ENCODE measurements at regions not wholly inside any gene's neighbourhood (a gene's known extent, or its start where the extent isn't known, plus 50 kb on each side); places are given as distances from the start of the nearest gene placed in this dataset.

- Histone ChIP-seq H3K4me2 (ENCODE audit: insufficient read depth, insufficient read length, low read length) (no peak overlapping the region), H3K27me3 (ENCODE audit: insufficient read depth, low read length) (no peaks in the 10 kb centered on the region), H2BK12ac (ENCODE audit: insufficient read length, low read depth, low read length) (no peak overlapping the region), H3K23ac (ENCODE audit: insufficient read length, low read depth, low read length) (no peak overlapping the region), H3K4me1 (ENCODE audit: insufficient read depth, low read length) (no peaks in the 10 kb centered on the region), H3K14ac (ENCODE audit: insufficient read depth, low read length) (no peak overlapping the region), H4K91ac (ENCODE audit: insufficient read length, low read depth, low read length) (no peak overlapping the region), H3K79me2 (ENCODE audit: insufficient read depth, low read length) (no peaks in the 10 kb centered on the region), H2AFZ (ENCODE audit: low read length) (no peak overlapping the region), H2BK20ac (ENCODE audit: low read depth, low read length, poor library complexity, severe bottlenecking) (no peak overlapping the region), H3K27ac (ENCODE audit: insufficient read length, low read depth, low read length) (no peak overlapping the region), H2BK5ac (ENCODE audit: insufficient read length, low read length) (no peak overlapping the region), H3K18ac (ENCODE audit: insufficient read length, low read depth, low read length) (no peak overlapping the region), H3K79me1 (ENCODE audit: insufficient read depth, low read depth, low read length, poor library complexity, severe bottlenecking) (no peaks in the 10 kb centered on the region), H3T11ph (ENCODE audit: low read length) (no peak overlapping the region), H2AK5ac (ENCODE audit: insufficient read length, low read length) (no peak overlapping the region), H3K4ac (ENCODE audit: low read depth, low read length) (no peak overlapping the region), H4K8ac (replicated peaks; ENCODE audit: insufficient read length, low read depth, low read length) (no peak overlapping the region), H2BK15ac (ENCODE audit: low read depth, low read length) (no peak overlapping the region), H3K9ac (ENCODE audit: extremely low read depth, insufficient read length, low read length) (no peak overlapping the region), H2BK120ac (ENCODE audit: low read depth, low read length, poor library complexity, severe bottlenecking) (no peak overlapping the region), H4K20me1 (ENCODE audit: control insufficient read depth, insufficient read depth, insufficient read length) (no peaks in the 10 kb centered on the region), H4K5ac (ENCODE audit: insufficient read length, low read depth, low read length) (no peak overlapping the region), H3K56ac (ENCODE audit: insufficient read length, low read depth, low read length) (no peak overlapping the region), H3K23me2 (ENCODE audit: insufficient read length, low read depth, low read length, poor library complexity, severe bottlenecking) (no peaks in the 10 kb centered on the region), H3K9me3 (ENCODE audit: control insufficient read depth, low read depth, low read length) (peaks cover 5% of the 10 kb centered on the region)
- H3K27me3 Mint-ChIP-seq (ENCODE audit: low read depth) = no peaks in the 10 kb centered on the region
- no peak for TF ChIP-seq CTCF (conservative IDR thresholded peaks at IDR 0.05)
- peaks cover 37 to 41% of the 10 kb centered on the region in 2 experiments for H3K9me3 Mint-ChIP-seq
- H3K36me3 Mint-ChIP-seq (ENCODE audit: insufficient read depth in 1 of 3, low read depth in 3 of 3) = peaks cover 18 to 44% (median 41%) of the 10 kb centered on the region in 3 experiments
- no peak overlapping the region for H3K4me3 Mint-ChIP-seq
- DNase-seq = no peak
- peak overlapping the region in 1 of 3 experiments; percentile 19; a peak in 1 of 7 replicates for H3K27ac Mint-ChIP-seq
- H3K4me1 Mint-ChIP-seq = peaks cover 0 to 9% of the 10 kb centered on the region in 2 experiments; a peak in 3 of 4 replicates
Measured at GRCh38 chr13:22903925-22904324, 276.9 kb upstream of the SGCG start.
